GM12891 (cell line): ENCODE measurements at regions not wholly inside any gene's neighbourhood (a gene's known extent, or its start where the extent isn't known, plus 50 kb on each side); places are given as distances from the start of the nearest gene placed in this dataset.
"Not testable (repeated sequence)": the region's sequence is repeated elsewhere in the genome, so short reads cannot be mapped to it uniquely, and the experiment has no call there.

Experiments used
- DNase-seq: peaks from one replicate; pipeline ENCODE4 v3.0.0; 2011; ENCODE audit warnings: low spot score; ENCODE audit not compliant: insufficient read length
- FAIRE-seq: peaks from 2 replicates; lab custom pipeline; 2011; peaks lifted over from hg19 to GRCh38; lab: Jason Lieb, UNC
- PAX5 ChIP-seq: IDR thresholded peaks from 2 replicates; pipeline ENCODE4 v1.6.1; 2011; ENCODE audit warnings: low read length, moderate library complexity, mild to moderate bottlenecking; ENCODE audit not compliant: insufficient read depth, severe bottlenecking
- POLR2A ChIP-seq: IDR thresholded peaks from 2 replicates; pipeline ENCODE4 v1.6.1; 2011; ENCODE audit warnings: low read depth, low read length, control low read depth
- POLR2AphosphoS5 ChIP-seq: IDR thresholded peaks from 2 replicates; pipeline ENCODE4 v1.6.1; 2011; ENCODE audit warnings: low read depth, low read length, control low read depth
- POU2F2 ChIP-seq: IDR thresholded peaks from 2 replicates; pipeline ENCODE4 v1.6.1; 2011; ENCODE audit warnings: low read depth, mild to moderate bottlenecking, control low read depth, low read length, moderate library complexity
- SPI1 ChIP-seq: IDR thresholded peaks from 2 replicates; pipeline ENCODE4 v1.6.1; 2011; ENCODE audit warnings: low read depth, low read length, control low read depth
- TAF1 ChIP-seq: IDR thresholded peaks from 2 replicates; pipeline ENCODE4 v1.6.1; 2011; ENCODE audit warnings: low read depth, low read length, control low read depth

- FAIRE-seq (no peak), DNase-seq (no peak)
- TF ChIP-seq SPI1 (no peak), POLR2A (no peak), POLR2AphosphoS5 (no peak), PAX5 (no peak), POU2F2 (no peak)
Observed at GRCh38 chr5:158256096-158256495, 397.2 kb upstream of the CLINT1 start.

- TF ChIP-seq TAF1 (no peak), POLR2A (no peak), POLR2AphosphoS5 (no peak), POU2F2 (no peak), SPI1 (no peak), PAX5 (no peak)
- no peak for FAIRE-seq
- no peak for DNase-seq
Observed at GRCh38 chr5:158255609-158256008, 396.7 kb upstream of the CLINT1 start.

- DNase-seq (no peak), FAIRE-seq (no peak)
- TF ChIP-seq SPI1 (no peak), POLR2A (no peak), PAX5 (no peak), POU2F2 (no peak), POLR2AphosphoS5 (no peak), TAF1 (no peak)
Observed at GRCh38 chr5:158246661-158247060, 387.7 kb upstream of the CLINT1 start.

- DNase-seq, result no peak
- no peak for TF ChIP-seq SPI1
- no peak for TF ChIP-seq PAX5
- TF ChIP-seq POLR2AphosphoS5, result no peak
- TF ChIP-seq POU2F2, result no peak
- no peak for TF ChIP-seq TAF1
- TF ChIP-seq POLR2A, result no peak
- no peak for FAIRE-seq
Observed at GRCh38 chr5:158245513-158245912, 386.6 kb upstream of the CLINT1 start.

- no peak for FAIRE-seq
Observed at GRCh38 chr5:158244882-158245281, 385.9 kb upstream of the CLINT1 start.

GRCh38 chr5:158236511-158237335 lies 377.8 kb upstream of the CLINT1 start:
- TF ChIP-seq SPI1 (no peak), PAX5 (no peak), POLR2A (no peak), POU2F2 (no peak), TAF1 (no peak), POLR2AphosphoS5 (no peak)
- DNase-seq (no peak), FAIRE-seq (no peak)

More at GRCh38 chr5:158244882-158245281, 385.9 kb upstream of the CLINT1 start:
- DNase-seq, result no peak
- TF ChIP-seq SPI1 (no peak), POLR2AphosphoS5 (no peak), POLR2A (no peak), PAX5 (no peak), POU2F2 (no peak), TAF1 (no peak)

- no peak for FAIRE-seq
- TF ChIP-seq PAX5 (no peak), TAF1 (no peak), POLR2AphosphoS5 (no peak), POU2F2 (no peak), POLR2A (no peak), SPI1 (no peak)
- no peak for DNase-seq
Observed at GRCh38 chr5:158235159-158235547, 376.2 kb upstream of the CLINT1 start.

- DNase-seq (no peak), FAIRE-seq (no peak)
- TF ChIP-seq PAX5 (no peak), POLR2AphosphoS5 (no peak), TAF1 (no peak), POLR2A (no peak), POU2F2 (no peak), SPI1 (no peak)
Observed at GRCh38 chr5:158234323-158235158, 375.6 kb upstream of the CLINT1 start.

- FAIRE-seq, result peak; percentile 76
- TF ChIP-seq POLR2A (no peak), PAX5 (no peak), POLR2AphosphoS5 (no peak), TAF1 (no peak)
- no peak for DNase-seq
Observed at GRCh38 chr5:158233735-158234322, 374.9 kb upstream of the CLINT1 start.

GRCh38 chr5:158227314-158227713 lies 368.4 kb upstream of the CLINT1 start:
- not testable (repeated sequence) for DNase-seq, FAIRE-seq
